Mesothelial cell of epicardium (in vitro differentiated cells): ENCODE measurements at regions not wholly inside any gene's neighbourhood (a gene's known extent, or its start where the extent isn't known, plus 50 kb on each side); places are given as distances from the start of the nearest gene placed in this dataset.

Experiments
- DNase-seq, 2 experiments: peaks; one replicate each; pipeline ENCODE4 v3.0.0; 2021; ENCODE audit warnings: low spot score in 2 of 2; ENCODE audit not compliant: unreplicated experiment in 2 of 2
- H3K27ac Mint-ChIP-seq: 2 replicates; pipeline ENCODE4 v1.8.0; 2021; ENCODE audit warnings: mixed read lengths
- H3K27me3 Mint-ChIP-seq: 2 replicates; pipeline ENCODE4 v1.8.0; 2021; ENCODE audit warnings: low read depth, mixed read lengths
- H3K36me3 Mint-ChIP-seq: 2 replicates; pipeline ENCODE4 v1.8.0; 2021; ENCODE audit warnings: mixed read lengths
- H3K4me1 Mint-ChIP-seq: 2 replicates; pipeline ENCODE4 v1.8.0; 2021; ENCODE audit warnings: mixed read lengths
- H3K4me3 Mint-ChIP-seq: 2 replicates; pipeline ENCODE4 v1.8.0; 2021; ENCODE audit warnings: mild to moderate bottlenecking, moderate library complexity, mixed read lengths
- H3K9me3 Mint-ChIP-seq: 2 replicates; pipeline ENCODE4 v1.8.0; 2021; ENCODE audit warnings: mixed read lengths
- CTCF ChIP-seq: fragments of 200-600 bp; sonication (generic); IDR thresholded peaks from one replicate; pipeline ENCODE4 v1.5.0; 2021; ENCODE audit warnings: antibody characterized with exemption; ENCODE audit not compliant: unreplicated experiment

- DNase-seq = no peak
- Mint-ChIP-seq H3K27me3 (peaks cover 1% of the 10 kb centered on the region), H3K27ac (no peak overlapping the region), H3K4me3 (no peak overlapping the region), H3K36me3 (no peaks in the 10 kb centered on the region), H3K9me3 (peaks cover 5% of the 10 kb centered on the region), H3K4me1 (no peaks in the 10 kb centered on the region)
- no peak for TF ChIP-seq CTCF
These were observed 1357.9 kb upstream of the CELF4 start for GRCh38 chr18:38923540-38923939.

- Mint-ChIP-seq H3K4me1 (no peaks in the 10 kb centered on the region), H3K27ac (no peak overlapping the region), H3K27me3 (peaks cover 1% of the 10 kb centered on the region), H3K36me3 (no peaks in the 10 kb centered on the region), H3K4me3 (no peak overlapping the region), H3K9me3 (peaks cover 7% of the 10 kb centered on the region)
- DNase-seq = no peak
- TF ChIP-seq CTCF = no peak
These were observed 1357.5 kb upstream of the CELF4 start for GRCh38 chr18:38923126-38923525.

- H3K27ac Mint-ChIP-seq = no peak overlapping the region
- no peaks in the 10 kb centered on the region for H3K27me3 Mint-ChIP-seq
- no peak for DNase-seq
- TF ChIP-seq CTCF = no peak
- H3K4me1 Mint-ChIP-seq = no peaks in the 10 kb centered on the region
- H3K9me3 Mint-ChIP-seq = no peaks in the 10 kb centered on the region
- H3K36me3 Mint-ChIP-seq = no peaks in the 10 kb centered on the region
- no peak overlapping the region for H3K4me3 Mint-ChIP-seq
These were observed 1344.4 kb upstream of the CELF4 start for GRCh38 chr18:38909972-38910371.

GRCh38 chr18:38902796-38903195, 1337.2 kb upstream of the CELF4 start:
- TF ChIP-seq CTCF = no peak
- H3K9me3 Mint-ChIP-seq = no peaks in the 10 kb centered on the region
- H3K27ac Mint-ChIP-seq = no peak overlapping the region
- H3K27me3 Mint-ChIP-seq = peaks cover 5% of the 10 kb centered on the region
- no peaks in the 10 kb centered on the region for H3K36me3 Mint-ChIP-seq
- no peaks in the 10 kb centered on the region for H3K4me1 Mint-ChIP-seq
- H3K4me3 Mint-ChIP-seq = no peak overlapping the region
- no peak for DNase-seq

- peaks cover 6% of the 10 kb centered on the region for H3K9me3 Mint-ChIP-seq
- H3K4me1 Mint-ChIP-seq = no peaks in the 10 kb centered on the region
- no peak overlapping the region for H3K4me3 Mint-ChIP-seq
These were observed 1334.8 kb upstream of the CELF4 start for GRCh38 chr18:38900445-38900844.

More at GRCh38 chr18:38900445-38900844, 1334.8 kb upstream of the CELF4 start:
- no peak for DNase-seq
- TF ChIP-seq CTCF = no peak
- no peaks in the 10 kb centered on the region for H3K36me3 Mint-ChIP-seq
- H3K27me3 Mint-ChIP-seq = peaks cover 5% of the 10 kb centered on the region
- no peak overlapping the region for H3K27ac Mint-ChIP-seq
